CD4-positive, alpha-beta T cell treated with Interferon alpha-2 for 1 hour (primary cell): ENCODE measurements at regions not wholly inside any gene's neighbourhood (a gene's known extent, or its start where the extent isn't known, plus 50 kb on each side); places are given as distances from the start of the nearest gene placed in this dataset.

Source experiments
- DNase-seq, 2 donors: peaks; one replicate each; pipeline ENCODE4 v3.0.0-alpha.2; 2020 to 2022

DNA sequence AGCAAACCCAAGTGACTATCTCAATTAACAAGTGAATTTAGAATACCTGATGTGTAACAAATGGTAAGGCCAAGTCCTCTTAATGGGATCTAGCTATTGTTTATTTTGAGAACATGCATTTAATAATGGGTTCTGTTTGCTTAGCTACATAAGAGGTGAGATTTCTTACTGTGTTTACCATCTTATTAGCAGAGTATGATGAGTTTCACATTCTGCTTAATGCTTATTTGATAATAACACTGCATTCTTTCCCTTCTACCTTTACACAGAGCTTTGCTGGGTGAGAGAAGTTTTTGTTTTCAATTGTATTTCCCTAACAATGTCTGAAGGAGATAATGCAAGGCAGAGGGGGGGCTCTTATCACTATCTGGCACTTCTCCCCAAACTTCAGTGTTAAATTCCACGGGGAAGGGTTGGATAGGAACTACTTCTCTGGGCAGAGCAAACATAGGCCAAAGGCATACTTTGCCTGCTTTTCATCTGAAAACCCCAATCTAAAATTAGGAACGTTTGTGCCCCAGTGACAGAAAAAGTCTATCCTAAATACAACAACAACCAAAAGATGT, 129.0 kb upstream of the ATXN7L3B start:
- DNase-seq: no peak

DNA sequence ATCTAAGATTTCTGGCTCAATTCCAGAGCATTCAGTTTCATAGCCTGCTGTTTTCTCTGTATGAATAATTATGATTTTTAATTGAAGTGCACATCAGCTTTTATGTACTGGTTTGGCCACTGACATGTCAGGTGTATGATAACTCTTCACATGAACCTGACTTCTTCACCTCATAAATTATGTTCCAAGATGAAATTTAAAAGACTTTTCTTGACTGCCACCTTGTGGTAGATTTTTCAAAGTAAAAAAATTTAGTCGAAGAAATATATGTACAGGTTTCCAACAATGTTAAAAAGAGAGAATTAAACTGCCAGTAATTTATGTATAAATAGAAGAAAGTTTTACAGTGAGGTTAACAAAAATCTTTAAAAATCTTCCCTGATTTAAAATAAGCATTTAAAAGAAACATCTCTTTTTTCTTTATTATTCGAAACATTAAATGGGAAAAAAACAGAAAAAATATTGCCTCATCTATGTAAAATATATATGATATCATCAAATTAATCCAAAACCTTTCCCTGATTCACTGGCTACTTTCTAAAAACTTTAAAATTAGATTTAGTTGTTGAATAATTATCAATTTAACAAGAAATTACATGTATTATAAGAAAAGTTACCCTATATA, 124.9 kb upstream of the ATXN7L3B start:
- DNase-seq: peak in 1 of 2 donors; percentile 9

DNA sequence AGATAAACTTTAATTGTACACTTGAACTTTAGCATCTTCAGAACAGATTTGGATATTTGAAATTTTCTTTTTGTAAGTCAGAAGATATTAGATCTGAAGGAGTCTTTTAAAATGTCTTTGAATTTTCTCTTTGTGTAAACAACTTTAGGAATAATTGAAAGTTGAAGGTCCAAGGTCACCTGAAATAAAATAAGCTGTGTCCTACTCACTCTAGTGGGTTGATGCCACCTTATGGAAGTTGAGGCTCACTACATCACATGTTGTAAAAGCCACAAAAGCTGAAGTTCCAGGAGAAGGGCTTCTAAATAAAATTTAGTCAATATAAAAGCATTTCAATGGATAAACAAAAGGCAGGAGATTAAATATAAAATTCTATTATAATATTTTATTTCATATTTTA, 122.0 kb upstream of the ATXN7L3B start:
- no peak for DNase-seq

DNA sequence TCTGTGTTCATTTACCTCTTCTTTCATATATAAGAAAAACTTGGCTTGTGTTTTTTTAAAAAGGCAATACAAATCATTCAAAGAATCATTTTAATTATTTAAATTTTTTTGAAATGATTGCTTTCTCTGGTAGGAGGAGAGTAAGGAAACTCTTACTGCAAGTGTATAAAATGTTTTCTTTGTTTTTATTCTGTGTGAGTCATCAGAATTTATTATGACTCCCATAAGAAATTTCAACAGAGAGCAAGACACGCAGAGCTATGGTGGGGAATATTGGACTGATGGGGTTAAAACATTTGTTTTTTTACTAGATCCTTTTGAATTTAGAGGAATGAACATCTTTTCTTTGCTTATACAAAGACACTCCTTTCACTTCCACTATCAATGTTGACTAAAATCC, 119.1 kb upstream of the ATXN7L3B start:
- DNase-seq: no peak

DNA sequence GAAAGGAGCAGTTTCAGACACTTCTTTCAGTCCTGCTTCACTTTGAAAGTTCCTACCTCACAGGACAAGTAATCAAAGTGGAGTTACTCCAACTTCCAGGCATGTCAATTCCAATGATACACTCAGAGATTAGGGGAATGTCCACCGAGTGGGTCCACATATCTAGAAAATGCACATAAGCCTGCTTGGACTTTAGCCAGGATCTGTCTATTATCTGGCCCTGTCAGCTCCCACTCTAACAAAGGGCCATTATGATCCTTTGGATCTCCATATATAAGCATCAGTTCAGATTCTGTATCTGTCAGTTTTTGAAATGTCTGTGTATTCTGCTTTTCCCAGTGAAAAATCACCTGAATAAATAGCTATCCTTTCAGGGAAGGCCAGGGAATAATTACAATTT, 112.9 kb upstream of the ATXN7L3B start:
- no peak for DNase-seq

DNA sequence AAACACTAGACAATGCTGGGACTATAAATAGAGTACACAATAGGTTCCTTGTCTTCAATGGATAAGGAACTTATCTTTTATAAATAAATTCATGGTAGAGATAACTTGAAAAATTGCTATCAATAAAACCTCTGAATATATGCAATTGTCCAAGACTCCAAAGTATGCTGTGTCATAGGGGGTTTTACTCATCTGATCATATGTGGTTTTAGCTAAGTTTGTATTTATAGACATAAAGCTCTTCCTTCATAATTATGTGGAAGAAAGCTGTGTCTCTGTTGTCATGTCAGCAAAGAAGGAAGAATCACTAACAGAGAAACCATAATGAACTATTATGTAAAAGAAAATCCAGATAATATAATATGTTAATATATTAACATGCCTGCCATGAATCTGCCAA, 111.5 kb upstream of the ATXN7L3B start:
- no peak for DNase-seq

DNA sequence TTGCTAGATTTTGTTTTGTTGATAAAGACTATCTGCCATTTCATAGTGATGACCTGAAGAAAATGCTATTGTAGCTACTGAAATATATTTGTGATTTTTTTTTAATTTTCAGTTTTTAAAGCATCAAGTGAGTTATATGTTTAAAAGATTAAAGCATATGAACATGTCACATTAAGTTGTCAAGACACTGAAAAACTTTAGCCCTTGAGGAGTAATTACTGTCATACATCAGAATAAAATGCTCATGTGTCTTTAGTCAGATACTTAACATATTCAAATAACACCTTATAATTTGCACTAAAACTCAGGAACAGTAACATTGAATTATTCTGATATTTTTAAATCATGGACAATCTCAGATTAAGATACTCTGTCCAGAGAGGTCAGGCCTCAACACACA, 108.1 kb upstream of the ATXN7L3B start:
- no peak for DNase-seq

GRCh38 chr12:74431801-74432200, 105.8 kb upstream of the ATXN7L3B start:
- DNase-seq: no peak

GRCh38 chr12:74440469-74440868, 97.2 kb upstream of the ATXN7L3B start:
- DNase-seq: no peak

- DNase-seq: no peak
Observed at GRCh38 chr12:74441872-74442271, 95.8 kb upstream of the ATXN7L3B start.

GRCh38 chr12:74446466-74446865, 91.2 kb upstream of the ATXN7L3B start:
- no peak for DNase-seq

GRCh38 chr12:74449872-74450271, 87.8 kb upstream of the ATXN7L3B start:
- no peak for DNase-seq

GRCh38 chr12:74454109-74454508, 83.5 kb upstream of the ATXN7L3B start:
- DNase-seq: no peak

- DNase-seq: no peak
Observed at GRCh38 chr12:74455429-74455828, 82.2 kb upstream of the ATXN7L3B start.

DNA sequence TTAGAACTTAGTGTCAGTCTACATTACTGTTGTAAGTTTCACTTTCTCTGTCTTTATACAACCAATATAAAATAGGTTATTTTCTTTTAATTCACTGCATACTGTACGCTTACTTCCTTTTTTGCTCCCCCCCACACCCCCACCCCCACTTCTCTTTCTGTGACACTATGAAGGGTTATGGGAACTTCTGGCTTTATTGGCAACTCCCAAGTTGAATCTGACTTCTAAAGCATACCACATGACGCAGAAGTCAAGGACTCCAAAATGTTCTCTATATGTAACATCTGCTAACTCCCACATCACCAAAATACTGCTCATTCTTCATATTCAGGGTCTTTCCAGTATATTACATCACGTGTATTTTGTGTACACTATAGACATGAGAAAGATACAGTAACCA, 81.2 kb upstream of the ATXN7L3B start:
- DNase-seq: no peak

- DNase-seq: no peak
Observed at GRCh38 chr12:74468401-74468800, 69.2 kb upstream of the ATXN7L3B start.

GRCh38 chr12:74476234-74476633, 61.4 kb upstream of the ATXN7L3B start:
- DNase-seq: no peak

- DNase-seq: no peak
Observed at GRCh38 chr12:74481078-74481477, 56.6 kb upstream of the ATXN7L3B start.

DNA sequence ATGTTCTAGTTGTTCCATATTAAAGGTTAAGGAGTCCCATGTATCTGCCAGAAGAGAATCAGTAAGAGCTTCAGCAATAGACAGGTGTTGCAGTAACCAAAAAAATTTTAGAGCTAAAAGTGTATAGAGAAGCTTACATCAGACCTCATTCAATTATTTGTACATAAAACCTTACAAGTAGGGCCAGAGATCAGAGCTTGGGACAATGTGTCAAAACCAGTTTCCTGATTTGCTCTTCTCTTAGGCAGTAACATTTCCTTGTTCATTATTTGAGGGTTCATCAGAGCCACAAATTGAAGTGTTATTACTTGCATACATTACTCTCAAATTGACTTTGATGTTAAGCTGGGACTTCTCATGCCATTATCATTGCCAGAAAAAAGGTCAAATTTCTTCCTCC, 55.5 kb upstream of the ATXN7L3B start:
- no peak for DNase-seq

GRCh38 chr12:74483057-74483456, 54.6 kb upstream of the ATXN7L3B start:
- DNase-seq: no peak
